ENCODE measurements at regions not wholly inside any gene's neighbourhood (a gene's known extent, or its start where the extent isn't known, plus 50 kb on each side); places are given as distances from the start of the nearest gene placed in this dataset.

GRCh38 chr5:108649106-108649505 lies 98.6 kb upstream of the FER start:
- DNase-seq (ENCODE audit: low spot score): no peak

- peak; percentile 46 for DNase-seq (ENCODE audit: low spot score)
Measured at GRCh38 chr5:108642170-108642906, 105.4 kb upstream of the FER start.

- DNase-seq (ENCODE audit: low spot score): no peak
Measured at GRCh38 chr5:108641596-108641995, 106.1 kb upstream of the FER start.

GRCh38 chr5:108639366-108639765 lies 108.3 kb upstream of the FER start:
- peak; percentile 14 for DNase-seq (ENCODE audit: low spot score)

GRCh38 chr5:108638021-108638420 lies 109.7 kb upstream of the FER start:
- no peak for DNase-seq (ENCODE audit: low spot score)

- DNase-seq (ENCODE audit: low spot score): no peak
Measured at GRCh38 chr5:108637134-108637533, 110.6 kb upstream of the FER start.

- no peak for DNase-seq (ENCODE audit: low spot score)
Measured at GRCh38 chr5:108636135-108636853, 111.4 kb upstream of the FER start.

GRCh38 chr5:108634617-108635288 lies 112.9 kb upstream of the FER start:
- DNase-seq (ENCODE audit: low spot score): no peak

GRCh38 chr5:108634010-108634616 lies 113.6 kb upstream of the FER start:
- DNase-seq (ENCODE audit: low spot score): peak; percentile 38

- DNase-seq (ENCODE audit: low spot score): no peak
Measured at GRCh38 chr5:108629779-108630528, 117.7 kb upstream of the FER start.

GRCh38 chr5:108625654-108626053 lies 122.0 kb upstream of the FER start:
- no peak for DNase-seq (ENCODE audit: low spot score)

GRCh38 chr5:108623826-108624225 lies 123.9 kb upstream of the FER start:
- DNase-seq (ENCODE audit: low spot score): no peak

- DNase-seq (ENCODE audit: low spot score): no peak
Measured at GRCh38 chr5:108620516-108620915, 127.2 kb upstream of the FER start.

GRCh38 chr5:108619815-108620214 lies 127.9 kb upstream of the FER start:
- no peak for DNase-seq (ENCODE audit: low spot score)

- DNase-seq (ENCODE audit: low spot score): no peak
Measured at GRCh38 chr5:108617467-108618435, 129.9 kb upstream of the FER start.

- no peak for DNase-seq (ENCODE audit: low spot score)
Measured at GRCh38 chr5:108615216-108615615, 132.5 kb upstream of the FER start.

- no peak for DNase-seq (ENCODE audit: low spot score)
Measured at GRCh38 chr5:108607421-108607820, 140.3 kb upstream of the FER start.

- DNase-seq (ENCODE audit: low spot score): no peak
Measured at GRCh38 chr5:108606185-108606584, 141.5 kb upstream of the FER start.

- no peak for DNase-seq (ENCODE audit: low spot score)
Measured at GRCh38 chr5:108602830-108603229, 144.9 kb upstream of the FER start.

- DNase-seq (ENCODE audit: low spot score): no peak
Measured at GRCh38 chr5:108590799-108591198, 156.9 kb upstream of the FER start.

- DNase-seq (ENCODE audit: low spot score): no peak
Measured at GRCh38 chr5:108588323-108588722, 159.4 kb upstream of the FER start.
